ENCODE measurements at regions not wholly inside any gene's neighbourhood (a gene's known extent, or its start where the extent isn't known, plus 50 kb on each side); places are given as distances from the start of the nearest gene placed in this dataset.

DNA sequence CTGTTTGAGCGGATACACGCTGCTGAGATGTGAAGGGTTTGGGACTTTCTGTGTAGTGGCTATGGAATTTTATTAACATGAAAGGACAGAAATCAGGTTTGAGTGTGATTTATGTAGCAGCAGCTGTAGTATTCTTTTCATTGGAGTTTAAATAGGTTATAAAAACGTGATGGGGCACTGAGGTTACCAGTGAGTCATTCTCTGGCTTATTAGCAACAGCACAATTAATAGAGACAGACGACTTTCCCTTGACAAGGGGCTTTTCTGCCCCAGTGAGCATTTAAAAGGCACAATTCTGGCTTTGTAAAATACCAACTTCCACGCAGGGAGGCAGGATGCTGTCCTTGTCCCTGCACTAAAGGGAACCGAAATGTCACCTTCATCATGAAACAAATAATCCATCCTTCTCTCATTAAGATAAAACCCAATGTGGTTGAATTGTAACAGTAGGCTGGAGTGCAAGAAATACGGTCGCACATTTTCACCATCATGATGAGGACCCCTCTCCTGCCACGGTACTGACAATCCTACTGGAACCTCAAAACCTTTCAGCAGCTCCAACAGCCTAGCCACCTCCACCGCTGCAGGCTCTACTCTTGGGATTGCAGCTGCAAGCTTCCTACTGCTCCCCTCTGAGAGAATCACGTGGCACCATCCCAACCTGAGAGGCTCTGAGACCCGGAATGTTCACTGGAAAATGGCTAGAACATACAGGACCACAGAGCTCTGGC, 293.9 kb downstream of the IRX1 start:
- Histone ChIP-seq H3K27ac (no peak overlapping the region), H3K9me3 (no peaks in the 10 kb centered on the region), H3K27me3 (no peaks in the 10 kb centered on the region), H3K4me1 (peaks cover 5 to 19% of the 10 kb centered on the region in 2 donors), H3K36me3 (no peaks in the 10 kb centered on the region), H3K4me3 (replicated peaks in 1 of 3) (no peak overlapping the region)
- whole genome bisulfite sequencing, 2 donors = 70 to 72% methylated on average over 12 of the region's 12 CpGs
- TF ChIP-seq, protein P1, sequence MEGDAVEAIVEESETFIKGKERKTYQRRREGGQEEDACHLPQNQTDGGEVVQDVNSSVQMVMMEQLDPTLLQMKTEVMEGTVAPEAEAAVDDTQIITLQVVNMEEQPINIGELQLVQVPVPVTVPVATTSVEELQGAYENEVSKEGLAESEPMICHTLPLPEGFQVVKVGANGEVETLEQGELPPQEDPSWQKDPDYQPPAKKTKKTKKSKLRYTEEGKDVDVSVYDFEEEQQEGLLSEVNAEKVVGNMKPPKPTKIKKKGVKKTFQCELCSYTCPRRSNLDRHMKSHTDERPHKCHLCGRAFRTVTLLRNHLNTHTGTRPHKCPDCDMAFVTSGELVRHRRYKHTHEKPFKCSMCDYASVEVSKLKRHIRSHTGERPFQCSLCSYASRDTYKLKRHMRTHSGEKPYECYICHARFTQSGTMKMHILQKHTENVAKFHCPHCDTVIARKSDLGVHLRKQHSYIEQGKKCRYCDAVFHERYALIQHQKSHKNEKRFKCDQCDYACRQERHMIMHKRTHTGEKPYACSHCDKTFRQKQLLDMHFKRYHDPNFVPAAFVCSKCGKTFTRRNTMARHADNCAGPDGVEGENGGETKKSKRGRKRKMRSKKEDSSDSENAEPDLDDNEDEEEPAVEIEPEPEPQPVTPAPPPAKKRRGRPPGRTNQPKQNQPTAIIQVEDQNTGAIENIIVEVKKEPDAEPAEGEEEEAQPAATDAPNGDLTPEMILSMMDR (IDR thresholded peaks at IDR 0.05) = no peak
- TF ChIP-seq POLR2A (IDR thresholded peaks at IDR 0.05) = no peak
- DNase-seq = no peak
- intact Hi-C loops (cut with DNase I) = no loop called here

DNA sequence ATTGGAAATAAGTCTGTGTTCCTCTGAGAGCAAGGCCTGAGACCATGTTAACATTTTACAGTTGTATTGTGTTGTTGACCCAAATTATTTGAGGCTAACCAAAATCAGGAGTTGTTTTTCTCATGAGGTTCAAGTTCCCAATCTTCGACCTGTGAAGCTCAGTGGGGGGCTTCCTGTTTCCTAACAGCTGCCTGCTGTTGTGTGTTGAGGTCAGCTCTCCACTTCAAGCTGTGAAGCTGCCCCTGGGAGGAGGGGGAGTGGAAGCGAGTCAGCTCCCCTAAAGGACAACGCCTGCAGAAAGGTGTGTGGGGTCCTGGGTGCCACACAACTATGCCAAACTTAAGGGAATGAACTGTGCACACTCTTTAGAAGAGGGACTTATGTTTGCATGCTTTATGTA, 295.5 kb downstream of the IRX1 start:
- intact Hi-C loops (cut with DNase I) = no loop called here
- H3K4me1 ChIP-seq = peaks cover 5 to 19% of the 10 kb centered on the region in 2 donors
- no peak overlapping the region for H3K27ac ChIP-seq
- no peaks in the 10 kb centered on the region for H3K9me3 ChIP-seq
- no peak for TF ChIP-seq POLR2A (IDR thresholded peaks at IDR 0.05)
- TF ChIP-seq, protein P1 (IDR thresholded peaks at IDR 0.05) = no peak
- no peaks in the 10 kb centered on the region for H3K36me3 ChIP-seq
- no peak overlapping the region for H3K4me3 ChIP-seq (replicated peaks in 1 of 3)
- no peak for DNase-seq
- WGBS, 2 donors = 59 to 87% methylated on average over 3 of the region's 3 CpGs
- H3K27me3 ChIP-seq = no peaks in the 10 kb centered on the region

DNA sequence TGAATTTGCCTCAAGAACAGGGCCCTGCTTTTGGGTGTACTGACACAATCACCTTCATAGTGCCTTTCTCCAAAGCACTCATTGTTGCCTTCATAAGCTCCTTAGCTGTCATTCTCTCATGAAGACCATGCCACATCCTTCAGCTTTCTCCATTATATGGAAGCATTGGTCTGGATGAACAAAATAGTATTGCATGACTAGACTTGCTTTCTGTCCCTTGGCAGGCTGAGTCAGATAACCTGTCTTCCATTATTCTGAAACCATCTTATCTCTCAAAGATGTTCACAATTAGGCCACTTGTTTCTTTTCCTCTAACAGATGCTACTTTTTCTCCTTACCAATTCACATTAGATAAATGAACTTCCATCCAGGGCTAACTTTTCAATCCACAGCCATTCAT, 297.9 kb downstream of the IRX1 start:
- no peaks in the 10 kb centered on the region for H3K36me3 ChIP-seq
- no peak for TF ChIP-seq POLR2A (IDR thresholded peaks at IDR 0.05)
- TF ChIP-seq, protein P1 (IDR thresholded peaks at IDR 0.05) = no peak
- H3K4me3 ChIP-seq (replicated peaks in 1 of 3) = no peak overlapping the region
- DNase-seq = no peak
- no peak overlapping the region for H3K27ac ChIP-seq
- no peaks in the 10 kb centered on the region for H3K27me3 ChIP-seq
- intact Hi-C loops (cut with DNase I) = no loop called here
- peaks cover 0 to 7% of the 10 kb centered on the region in 2 donors for H3K4me1 ChIP-seq
- no peaks in the 10 kb centered on the region for H3K9me3 ChIP-seq

DNA sequence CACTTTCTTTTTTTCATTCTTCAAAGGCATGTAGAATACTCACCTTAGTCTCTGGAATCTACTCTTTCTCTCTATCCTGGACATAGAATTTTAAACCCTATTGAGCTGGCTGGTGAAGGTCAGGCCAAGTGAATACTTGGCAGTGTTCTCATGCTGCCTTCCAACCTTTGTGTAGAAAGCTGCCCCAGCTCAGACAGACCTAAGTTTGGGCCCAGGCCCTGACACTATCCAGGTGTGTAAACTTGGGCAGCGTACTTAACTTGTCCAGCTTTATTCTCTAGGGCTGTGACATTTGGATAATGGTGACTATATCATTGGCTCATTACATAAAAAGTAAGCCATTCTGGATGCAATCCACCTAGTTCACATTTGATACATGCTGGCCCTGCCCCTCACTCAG, 298.3 kb downstream of the IRX1 start:
- Histone ChIP-seq H3K36me3 (no peaks in the 10 kb centered on the region), H3K27ac (no peak overlapping the region), H3K4me3 (replicated peaks in 1 of 3) (no peak overlapping the region), H3K4me1 (peaks cover 0 to 6% of the 10 kb centered on the region in 2 donors), H3K9me3 (no peaks in the 10 kb centered on the region), H3K27me3 (no peaks in the 10 kb centered on the region)
- 89 to 95% methylated on average over 1 of the region's 1 CpG for WGBS, 2 donors
- intact Hi-C loops (cut with DNase I) = no loop called here
- no peak for TF ChIP-seq POLR2A (IDR thresholded peaks at IDR 0.05)
- TF ChIP-seq, protein P1 (IDR thresholded peaks at IDR 0.05) = no peak
- DNase-seq = no peak

DNA sequence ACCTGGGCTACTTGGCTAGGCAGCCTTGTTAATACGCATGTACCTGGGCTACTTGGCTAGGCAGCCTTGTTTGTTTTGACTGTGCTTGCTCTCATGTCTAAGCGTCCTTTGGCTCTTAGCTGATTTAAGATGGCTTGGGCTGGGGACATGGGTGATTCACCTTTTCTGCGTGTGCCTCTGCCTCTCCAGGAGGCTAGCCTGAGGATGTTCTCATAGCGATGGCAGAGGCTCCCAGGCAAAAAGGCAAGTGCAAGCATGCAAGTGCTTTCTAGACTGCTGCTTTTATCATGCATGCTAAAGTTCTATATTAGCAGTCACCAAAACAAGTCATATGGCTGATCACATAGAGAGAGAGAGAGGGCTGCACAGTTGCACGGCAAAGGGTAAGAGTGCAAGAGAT, 300.5 kb downstream of the IRX1 start:
- Histone ChIP-seq H3K27ac (no peak overlapping the region), H3K9me3 (no peaks in the 10 kb centered on the region), H3K27me3 (no peaks in the 10 kb centered on the region), H3K4me1 (peaks cover 0 to 4% of the 10 kb centered on the region in 2 donors), H3K36me3 (no peaks in the 10 kb centered on the region), H3K4me3 (replicated peaks in 1 of 3) (no peak overlapping the region)
- no peak for TF ChIP-seq POLR2A (IDR thresholded peaks at IDR 0.05)
- TF ChIP-seq, protein P1 (IDR thresholded peaks at IDR 0.05) = no peak
- intact Hi-C loops (cut with DNase I) = no loop called here
- peak in 1 of 2 donors; percentile 10 for DNase-seq
- WGBS, 2 donors = 40 to 48% methylated on average over 5 of the region's 5 CpGs

Measured in thyroid gland (tissue), 4 donors.